HG03159 (cell line): ENCODE measurements at regions not wholly inside any gene's neighbourhood (a gene's known extent, or its start where the extent isn't known, plus 50 kb on each side); places are given as distances from the start of the nearest gene placed in this dataset.

ENCODE experiments used
- ATAC-seq: cut with Tn5 transposase; IDR thresholded peaks from one replicate; pipeline ENCODE4 v1.9.1; 2021; ENCODE audit warnings: mild to moderate bottlenecking, moderate library complexity; ENCODE audit not compliant: unreplicated experiment

- no peak for ATAC-seq
These were observed 248.6 kb upstream of the PLET1 start for GRCh38 chr11:112509300-112509699.

GRCh38 chr11:112511271-112511670 lies 250.6 kb upstream of the PLET1 start:
- no peak for ATAC-seq

GRCh38 chr11:112511911-112512310 lies 251.3 kb upstream of the PLET1 start:
- ATAC-seq: no peak

- ATAC-seq: no peak
These were observed 252.8 kb upstream of the PLET1 start for GRCh38 chr11:112513417-112513816.

GRCh38 chr11:112514011-112514740 lies 253.5 kb upstream of the PLET1 start:
- no peak for ATAC-seq

- no peak for ATAC-seq
These were observed 255.6 kb upstream of the PLET1 start for GRCh38 chr11:112516261-112516660.

GRCh38 chr11:112516755-112517154 lies 256.1 kb upstream of the PLET1 start:
- no peak for ATAC-seq

GRCh38 chr11:112518371-112518770 lies 257.7 kb upstream of the PLET1 start:
- no peak for ATAC-seq

GRCh38 chr11:112519751-112520150 lies 259.1 kb upstream of the PLET1 start:
- no peak for ATAC-seq

- ATAC-seq: no peak
These were observed 259.7 kb upstream of the PLET1 start for GRCh38 chr11:112520354-112520753.

GRCh38 chr11:112522536-112522935 lies 261.9 kb upstream of the PLET1 start:
- ATAC-seq: no peak

- no peak for ATAC-seq
These were observed 262.4 kb upstream of the PLET1 start for GRCh38 chr11:112523031-112523430.

GRCh38 chr11:112523477-112523876 lies 262.8 kb upstream of the PLET1 start:
- no peak for ATAC-seq

- no peak for ATAC-seq
These were observed 263.3 kb upstream of the PLET1 start for GRCh38 chr11:112523951-112524350.

- no peak for ATAC-seq
These were observed 264.1 kb upstream of the PLET1 start for GRCh38 chr11:112524798-112525197.

- no peak for ATAC-seq
These were observed 264.6 kb upstream of the PLET1 start for GRCh38 chr11:112525270-112525669.

- no peak for ATAC-seq
These were observed 265.4 kb upstream of the PLET1 start for GRCh38 chr11:112525844-112526590.

- ATAC-seq: no peak
These were observed 266.2 kb upstream of the PLET1 start for GRCh38 chr11:112526699-112527416.

GRCh38 chr11:112529071-112529470 lies 268.4 kb upstream of the PLET1 start:
- ATAC-seq: no peak

GRCh38 chr11:112532506-112532905 lies 271.8 kb upstream of the PLET1 start:
- ATAC-seq: no peak

GRCh38 chr11:112533682-112534081 lies 273.0 kb upstream of the PLET1 start:
- no peak for ATAC-seq

- ATAC-seq: no peak
These were observed 273.5 kb upstream of the PLET1 start for GRCh38 chr11:112534208-112534607.
